Ovary (tissue), 7 donors: ENCODE measurements at regions not wholly inside any gene's neighbourhood (a gene's known extent, or its start where the extent isn't known, plus 50 kb on each side); places are given as distances from the start of the nearest gene placed in this dataset.
"Not testable (repeated sequence)": the region's sequence is repeated elsewhere in the genome, so short reads cannot be mapped to it uniquely, and the experiment has no call there.

Source experiments
- DNase-seq, 5 donors: peaks; one replicate each; pipeline ENCODE4 v3.0.0-alpha.2; 2019 to 2020
- H3K27ac ChIP-seq, 2 donors: fragments of 200-600 bp; one replicate each; pipeline versions ENCODE4 v1.5.1 to v1.8.0; 2019 to 2022
- H3K27me3 ChIP-seq: fragments of 200-600 bp; one replicate; pipeline ENCODE4 v1.8.0; 2022
- H3K36me3 ChIP-seq: fragments of 200-600 bp; sonication (generic); one replicate; pipeline ENCODE4 v1.5.1; 2019
- H3K4me1 ChIP-seq: one replicate; pipeline ENCODE4 v1.8.1; 2013; ENCODE audit warnings: mild to moderate bottlenecking, moderate library complexity; ENCODE audit not compliant: insufficient read depth
- H3K4me3 ChIP-seq: fragments of 200-600 bp; sonication (generic); one replicate; pipeline ENCODE4 v1.5.1; 2017
- H3K9me3 ChIP-seq, 2 donors: fragments of 200-600 bp in 1 of 2; sonication (generic) in 1 of 2; one replicate each; pipeline versions ENCODE4 v1.5.1 to v1.8.1; 2013 to 2019; ENCODE audit warnings: mild to moderate bottlenecking in 1 of 2, moderate library complexity in 1 of 2
- CTCF ChIP-seq, 3 donors: fragments of 450-650 bp in 2 of 3; fragments of 200-600 bp in 1 of 3; IDR thresholded peaks; one replicate each; pipeline versions ENCODE4 v1.5.1 to v1.8.0; 2016 to 2022; ENCODE audit warnings: antibody characterized with exemption in 3 of 3, mild to moderate bottlenecking in 1 of 3
- EP300 ChIP-seq: sonication (generic); formaldehyde crosslinking; IDR thresholded peaks from one replicate; pipeline ENCODE4 v1.6.1; 2017; ENCODE audit warnings: antibody characterized with exemption
- POLR2A ChIP-seq: fragments of 450-650 bp; IDR thresholded peaks from one replicate; pipeline ENCODE4 v1.6.1; 2017; ENCODE audit warnings: antibody characterized with exemption, mild to moderate bottlenecking, moderate library complexity
- WGBS, 3 donors: extraction: QIAGEN DNeasy Blood & Tissue Kit in 1 of 3; methylation state at CpG; one replicate each; pipeline versions ENCODE4 v1.1.5 to v1.1.7; 2013 to 2017; 5-methylcytosine and 5-hydroxymethylcytosine counted together
- intact Hi-C, 4 donors: fragments of 100-400 bp; cut with DNase I; formaldehyde crosslinking; loops; one replicate each; pipeline versions ENCODE4 v1.11.0 to v1.15.1; 2022 to 2023
- donor health status: DM: no; HTN: no; CAD: no; lungs with moderate emphysema.
- donor health status: DM: no; HTN: no; CAD: no.
- donor health status: Bipolar disorder and iron deficiency.
- donor health status: DM: no; HTN: no; CAD: no.
- donor health status: DM: yes; HTN: yes; CAD: no.

GRCh38 chr14:21820631-21821030 is 147.0 kb upstream of the OR4E1 start:
- Histone ChIP-seq H3K27me3 (no peaks in the 10 kb centered on the region), H3K36me3 (no peaks in the 10 kb centered on the region), H3K4me1 (no peaks in the 10 kb centered on the region), H3K4me3 (no peak overlapping the region), H3K9me3 (no peaks in the 10 kb centered on the region), H3K27ac (no peak overlapping the region)
- intact Hi-C loops, result no loop called here
- no peak for DNase-seq
- WGBS, 3 donors, result 0 to 64% (median 0%) methylated on average over 1 of the region's 1 CpG
- TF ChIP-seq POLR2A (no peak), CTCF (IDR thresholded peaks at IDR 0.05) (no peak), EP300 (no peak)

- H3K4me1 ChIP-seq, H3K4me3 ChIP-seq, H3K27me3 ChIP-seq, H3K36me3 ChIP-seq, H3K9me3 ChIP-seq, H3K27ac ChIP-seq, intact Hi-C loops, DNase-seq: not testable (repeated sequence)
- WGBS, 3 donors, result 8 to 34% (median 23%) methylated on average over 1 of the region's 1 CpG
These were observed 146.3 kb upstream of the OR4E1 start for GRCh38 chr14:21819891-21820290.

- H3K4me1 ChIP-seq, intact Hi-C loops, H3K4me3 ChIP-seq, H3K27me3 ChIP-seq, H3K36me3 ChIP-seq, H3K9me3 ChIP-seq, DNase-seq, H3K27ac ChIP-seq: not testable (repeated sequence)
- WGBS, 3 donors, result 73 to 89% (median 83%) methylated on average over 3 of the region's 3 CpGs
These were observed 143.4 kb upstream of the OR4E1 start for GRCh38 chr14:21817010-21817409.

- intact Hi-C loops, result no loop called here
- no peak for TF ChIP-seq EP300
- no peaks in the 10 kb centered on the region for H3K36me3 ChIP-seq
- no peak overlapping the region for H3K4me3 ChIP-seq
- H3K4me1 ChIP-seq, result no peaks in the 10 kb centered on the region
- H3K9me3 ChIP-seq, result no peaks in the 10 kb centered on the region
- H3K27ac ChIP-seq, result no peak overlapping the region
- WGBS, 3 donors, result 81 to 88% (median 86%) methylated on average over 13 of the region's 13 CpGs
- no peak for DNase-seq
- H3K27me3 ChIP-seq, result no peaks in the 10 kb centered on the region
These were observed 134.4 kb upstream of the OR4E1 start for GRCh38 chr14:21807975-21808374.

GRCh38 chr14:21804981-21805380 is 131.4 kb upstream of the OR4E1 start:
- Histone ChIP-seq H3K27ac (no peak overlapping the region), H3K36me3 (no peaks in the 10 kb centered on the region), H3K9me3 (no peaks in the 10 kb centered on the region), H3K4me1 (no peaks in the 10 kb centered on the region), H3K4me3 (no peak overlapping the region), H3K27me3 (no peaks in the 10 kb centered on the region)
- DNase-seq, result no peak
- TF ChIP-seq POLR2A, result no peak
- TF ChIP-seq CTCF (IDR thresholded peaks at IDR 0.05), result no peak
- TF ChIP-seq EP300, result no peak
- intact Hi-C loops, result no loop called here
- 80 to 88% (median 83%) methylated on average over 2 of the region's 2 CpGs for WGBS, 3 donors

- TF ChIP-seq CTCF (IDR thresholded peaks at IDR 0.05), result no peak
- TF ChIP-seq POLR2A, result no peak
- TF ChIP-seq EP300, result no peak
- WGBS, 3 donors, result 66 to 71% (median 66%) methylated on average over 1 of the region's 1 CpG
- no peak overlapping the region for H3K27ac ChIP-seq
- H3K27me3 ChIP-seq, result no peaks in the 10 kb centered on the region
- no peak overlapping the region for H3K4me3 ChIP-seq
- H3K9me3 ChIP-seq, result no peaks in the 10 kb centered on the region
- H3K36me3 ChIP-seq, result no peaks in the 10 kb centered on the region
- no peak for DNase-seq
- intact Hi-C loops, result no loop called here
- H3K4me1 ChIP-seq, result no peaks in the 10 kb centered on the region
These were observed 128.8 kb upstream of the OR4E1 start for GRCh38 chr14:21802441-21802840.
